ENCODE measurements at regions not wholly inside any gene's neighbourhood (a gene's known extent, or its start where the extent isn't known, plus 50 kb on each side); places are given as distances from the start of the nearest gene placed in this dataset.

DNA sequence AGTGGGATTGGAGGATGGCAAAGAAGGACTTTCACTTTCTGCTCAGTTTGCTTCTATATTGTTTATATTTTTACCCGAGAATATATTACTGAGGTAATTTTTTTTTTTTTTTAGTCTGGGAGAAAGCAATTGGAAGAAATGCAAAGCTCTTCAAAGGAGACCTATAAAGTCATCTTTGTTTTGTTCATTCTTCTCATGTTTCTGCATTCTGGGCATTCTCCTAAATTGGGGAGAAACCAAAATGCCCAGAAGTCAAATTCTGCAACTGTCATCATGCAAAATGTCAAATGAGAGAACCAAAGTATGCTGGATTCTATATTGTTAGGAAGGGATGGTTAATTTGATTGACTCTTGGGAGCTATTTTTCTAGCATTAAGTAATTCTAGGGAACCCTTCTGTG lies 168.3 kb upstream of the TSC22D2 start:
- no peak for DNase-seq (ENCODE audit: low read depth)
- TF ChIP-seq, protein P1, sequence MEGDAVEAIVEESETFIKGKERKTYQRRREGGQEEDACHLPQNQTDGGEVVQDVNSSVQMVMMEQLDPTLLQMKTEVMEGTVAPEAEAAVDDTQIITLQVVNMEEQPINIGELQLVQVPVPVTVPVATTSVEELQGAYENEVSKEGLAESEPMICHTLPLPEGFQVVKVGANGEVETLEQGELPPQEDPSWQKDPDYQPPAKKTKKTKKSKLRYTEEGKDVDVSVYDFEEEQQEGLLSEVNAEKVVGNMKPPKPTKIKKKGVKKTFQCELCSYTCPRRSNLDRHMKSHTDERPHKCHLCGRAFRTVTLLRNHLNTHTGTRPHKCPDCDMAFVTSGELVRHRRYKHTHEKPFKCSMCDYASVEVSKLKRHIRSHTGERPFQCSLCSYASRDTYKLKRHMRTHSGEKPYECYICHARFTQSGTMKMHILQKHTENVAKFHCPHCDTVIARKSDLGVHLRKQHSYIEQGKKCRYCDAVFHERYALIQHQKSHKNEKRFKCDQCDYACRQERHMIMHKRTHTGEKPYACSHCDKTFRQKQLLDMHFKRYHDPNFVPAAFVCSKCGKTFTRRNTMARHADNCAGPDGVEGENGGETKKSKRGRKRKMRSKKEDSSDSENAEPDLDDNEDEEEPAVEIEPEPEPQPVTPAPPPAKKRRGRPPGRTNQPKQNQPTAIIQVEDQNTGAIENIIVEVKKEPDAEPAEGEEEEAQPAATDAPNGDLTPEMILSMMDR (IDR thresholded peaks at IDR 0.05; ENCODE audit: insufficient read depth, low read depth, low read length, missing control alignments), result no peak
- no peak overlapping the region for H3K4me3 ChIP-seq (ENCODE audit: low read depth, low read length)

DNA sequence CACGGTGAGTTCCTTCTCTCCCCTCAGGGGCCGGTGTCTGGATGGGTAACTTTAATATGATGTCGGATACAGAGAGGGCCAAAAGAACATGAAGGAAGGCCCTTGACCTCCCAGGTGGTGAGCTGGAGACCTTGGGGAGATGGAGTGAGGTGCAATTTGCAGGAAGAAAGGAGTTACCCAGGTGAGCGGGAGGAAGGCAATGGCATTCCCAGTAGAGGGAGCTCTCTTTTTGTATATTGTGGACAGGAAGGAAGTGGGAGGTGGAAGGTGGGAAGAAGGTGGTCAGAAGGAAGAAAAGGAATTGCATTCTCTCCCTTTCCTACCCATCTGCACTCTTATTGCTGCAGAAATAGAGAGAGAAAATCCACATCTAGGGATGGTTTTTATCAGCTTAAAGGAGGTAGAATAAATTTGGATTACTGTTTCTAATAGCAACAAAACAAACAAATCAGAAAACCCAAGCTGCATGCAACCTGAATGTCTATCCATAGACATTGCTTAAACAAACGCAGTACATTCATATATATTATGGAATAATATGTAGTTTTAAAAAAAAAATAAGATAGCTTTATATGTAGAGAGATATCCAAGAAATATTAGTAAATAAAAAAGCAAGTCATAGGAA lies 169.0 kb upstream of the TSC22D2 start:
- no peak for DNase-seq (ENCODE audit: low read depth)
- TF ChIP-seq, protein P1 (IDR thresholded peaks at IDR 0.05; ENCODE audit: insufficient read depth, low read depth, low read length, missing control alignments), result no peak
- H3K4me3 ChIP-seq (ENCODE audit: low read depth, low read length), result no peak overlapping the region

DNA sequence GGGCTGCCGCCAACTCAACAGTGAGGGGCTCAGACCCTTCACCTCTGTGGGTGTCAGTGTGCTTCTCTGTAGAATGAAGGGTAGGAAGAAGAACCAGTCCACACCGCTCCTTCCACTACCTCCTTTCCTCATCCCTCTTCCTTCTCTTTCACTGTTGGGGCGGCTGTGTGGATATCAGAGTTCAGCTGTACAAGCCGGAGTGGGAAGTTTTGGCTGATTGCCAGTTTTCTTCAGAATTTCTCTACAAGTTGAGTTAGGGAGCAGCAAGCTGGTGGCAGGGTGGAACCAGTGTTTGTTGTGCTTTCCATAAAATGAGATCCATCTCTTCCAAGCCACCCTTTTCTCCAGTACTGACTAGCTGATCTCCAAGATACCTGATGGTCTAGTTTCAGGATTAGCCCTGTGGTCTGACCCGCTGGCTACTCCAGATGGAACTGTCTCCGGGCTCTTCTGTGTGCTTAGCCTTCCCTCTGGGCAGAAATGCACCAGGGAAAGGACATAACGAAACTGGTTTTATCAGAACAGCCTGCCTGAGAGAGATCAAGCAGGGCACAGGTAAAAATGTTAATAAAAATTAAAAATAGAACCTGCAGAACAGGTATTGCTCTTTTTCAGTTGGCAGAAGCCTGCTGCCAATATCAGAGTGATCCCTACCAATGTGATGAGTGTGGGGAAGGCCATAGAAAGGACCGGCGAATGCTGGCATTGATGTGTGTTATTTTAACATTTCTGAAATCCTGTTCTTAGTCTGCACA lies 169.9 kb upstream of the TSC22D2 start:
- no peak for DNase-seq (ENCODE audit: low read depth)
- no peak overlapping the region for H3K4me3 ChIP-seq (ENCODE audit: low read depth, low read length)
- TF ChIP-seq, protein P1 (IDR thresholded peaks at IDR 0.05; ENCODE audit: insufficient read depth, low read depth, low read length, missing control alignments), result no peak

DNA sequence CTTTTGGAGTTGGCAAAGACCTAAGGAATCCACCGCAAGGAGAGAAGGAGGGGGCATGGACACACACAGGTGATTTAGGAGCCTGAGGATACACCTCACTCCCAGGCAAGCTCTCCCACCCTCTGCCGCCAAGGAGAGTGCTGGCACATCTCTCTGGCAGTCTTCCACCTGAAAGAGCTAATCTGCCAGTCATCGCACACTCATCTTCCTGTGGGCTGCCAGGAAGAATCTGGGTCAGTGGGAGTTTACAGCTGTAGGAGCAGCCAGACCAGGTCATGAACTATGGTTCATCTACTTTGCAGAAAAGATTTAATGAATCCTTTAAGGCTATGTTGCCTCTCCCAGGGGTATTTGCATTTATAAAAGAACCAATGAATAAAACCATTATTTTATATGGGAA lies 170.6 kb upstream of the TSC22D2 start:
- TF ChIP-seq, protein P1 (IDR thresholded peaks at IDR 0.05; ENCODE audit: insufficient read depth, low read depth, low read length, missing control alignments), result no peak
- DNase-seq (ENCODE audit: low read depth), result no peak
- H3K4me3 ChIP-seq (ENCODE audit: low read depth, low read length), result no peak overlapping the region

DNA sequence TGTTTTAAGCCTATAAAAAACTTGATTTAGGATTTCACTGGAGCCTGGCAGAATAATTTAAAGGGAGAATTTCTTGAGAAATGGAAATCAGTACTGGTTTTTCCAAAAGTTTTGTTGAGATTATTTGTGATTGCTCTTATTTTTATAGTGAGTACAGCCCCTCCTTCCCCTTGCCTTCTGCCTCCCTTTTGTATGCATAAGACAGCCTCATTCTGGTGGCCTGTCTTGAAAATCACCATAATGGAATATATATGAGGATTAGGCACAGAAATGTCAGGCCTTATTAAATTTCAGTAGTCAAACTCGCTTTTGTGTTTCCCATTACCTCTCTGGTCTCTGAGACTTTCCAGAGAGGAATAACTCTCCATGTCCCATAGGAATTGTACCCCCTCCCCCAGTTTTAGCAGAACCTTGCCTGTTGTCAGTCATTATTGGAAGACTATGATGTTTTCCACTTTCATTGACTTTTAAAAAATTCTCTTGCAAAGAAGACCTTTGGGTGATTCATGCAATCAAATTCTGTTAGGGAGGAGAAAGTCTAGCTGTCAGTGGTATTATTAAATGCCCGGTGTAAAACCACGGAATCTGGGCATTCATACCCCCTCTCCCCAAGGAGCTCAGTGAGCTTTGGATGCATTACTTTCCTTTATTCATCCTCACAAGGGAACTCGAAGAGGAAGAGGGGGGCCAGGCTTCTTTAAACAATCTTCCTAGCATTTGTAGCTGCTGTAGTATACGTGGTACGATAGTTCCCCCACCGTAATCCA lies 171.6 kb upstream of the TSC22D2 start:
- no peak overlapping the region for H3K4me3 ChIP-seq (ENCODE audit: low read depth, low read length)
- TF ChIP-seq, protein P1 (IDR thresholded peaks at IDR 0.05; ENCODE audit: insufficient read depth, low read depth, low read length, missing control alignments), result no peak
- no peak for DNase-seq (ENCODE audit: low read depth)

DNA sequence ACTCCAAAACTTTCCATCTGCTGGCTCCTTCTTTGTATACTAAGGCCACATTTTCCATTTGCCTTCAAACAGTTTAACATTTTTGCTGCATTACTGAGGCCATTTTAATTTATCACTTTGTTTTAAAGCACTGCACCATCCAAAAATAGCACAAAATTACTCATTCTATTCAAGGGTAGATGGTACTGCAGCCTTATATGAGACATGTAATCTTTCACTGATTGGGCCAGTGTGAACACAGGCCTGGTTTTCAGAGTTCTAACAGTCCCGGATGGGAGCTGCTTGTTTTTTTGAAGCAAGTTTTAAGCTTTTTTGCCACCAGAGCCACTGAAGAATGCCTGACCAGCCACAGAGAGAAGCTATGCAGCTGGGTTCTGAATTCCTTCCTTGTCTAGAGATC lies 172.3 kb upstream of the TSC22D2 start:
- no peak overlapping the region for H3K4me3 ChIP-seq (ENCODE audit: low read depth, low read length)
- TF ChIP-seq, protein P1 (IDR thresholded peaks at IDR 0.05; ENCODE audit: insufficient read depth, low read depth, low read length, missing control alignments), result no peak
- no peak for DNase-seq (ENCODE audit: low read depth)

Measured in GM12865 (cell line).